GM10248 (cell line): ENCODE measurements at regions not wholly inside any gene's neighbourhood (a gene's known extent, or its start where the extent isn't known, plus 50 kb on each side); places are given as distances from the start of the nearest gene placed in this dataset.

ENCODE experiments used
- CTCF ChIA-PET: fragments of 300-600 bp; sonication (Branson Sonifier 250); formaldehyde crosslinking; extraction: SDS; loops from one replicate; lab custom pipeline; 2021; ENCODE audit warnings: antibody characterized with exemption; lab: Yijun Ruan, JAX
- POLR2A ChIA-PET: fragments of 350-650 bp; sonication (Branson Sonifier 250); formaldehyde crosslinking; extraction: SDS; loops from one replicate; lab custom pipeline; 2020; ENCODE audit warnings: antibody characterized with exemption; lab: Yijun Ruan, JAX
- DNase-seq: peaks from one replicate; pipeline ENCODE4 v3.0.0; 2012; ENCODE audit errors: extremely low spot score
- CTCF ChIP-seq: IDR thresholded peaks from 2 replicates; pipeline ENCODE4 v1.5.1; 2012; ENCODE audit warnings: mild to moderate bottlenecking, low read depth; ENCODE audit errors: extremely low read depth, missing control alignments, control extremely low read depth

GRCh38 chr1:4964634-4965345 is 310.4 kb downstream of the AJAP1 start:
- CTCF ChIA-PET, result no interaction called here
- POLR2A ChIA-PET, result no interaction called here
- DNase-seq, result no peak
- TF ChIP-seq CTCF, result no peak

GRCh38 chr1:4963251-4963650 is 308.8 kb downstream of the AJAP1 start:
- CTCF ChIA-PET, result no interaction called here
- no peak for DNase-seq
- no peak for TF ChIP-seq CTCF
- POLR2A ChIA-PET, result no interaction called here

GRCh38 chr1:4962836-4963235 is 308.4 kb downstream of the AJAP1 start:
- DNase-seq, result no peak
- ChIA-PET POLR2A (no interaction called here), CTCF (no interaction called here)
- TF ChIP-seq CTCF, result no peak

GRCh38 chr1:4961935-4962645 is 307.7 kb downstream of the AJAP1 start:
- POLR2A ChIA-PET, result no interaction called here
- no peak for TF ChIP-seq CTCF
- no peak for DNase-seq
- CTCF ChIA-PET, result no interaction called here

- POLR2A ChIA-PET, result no interaction called here
- DNase-seq, result no peak
These were observed 306.5 kb downstream of the AJAP1 start for GRCh38 chr1:4960782-4961475.

More at GRCh38 chr1:4960782-4961475, 306.5 kb downstream of the AJAP1 start:
- no peak for TF ChIP-seq CTCF
- CTCF ChIA-PET, result no interaction called here
